K562 (cell line): ENCODE measurements at regions not wholly inside any gene's neighbourhood (a gene's known extent, or its start where the extent isn't known, plus 50 kb on each side); places are given as distances from the start of the nearest gene placed in this dataset.

Source experiments
- ATAC-seq: fragments of 200-7000 bp; cut with Tn5 transposase; 3 replicates; pipeline ENCODE4 v1.9.1; 2020; ENCODE audit warnings: moderate library complexity
- BruUV-seq: library from RNA; stranded (reverse); fragments of 400-500 nt; replicated peaks from 2 replicates; lab custom pipeline; 2021; lab: Mats Ljungman, UMichigan
- CTCF ChIA-PET: fragments of 300-600 bp; formaldehyde crosslinking; extraction: SDS; loops from one replicate; lab custom pipeline; 2021; ENCODE audit warnings: low intra/inter-chr PET ratio; lab: Yijun Ruan, JAX
- POLR2A ChIA-PET: fragments of 300-600, 350-650 bp; sonication (Branson Sonifier 250); formaldehyde crosslinking; extraction: SDS; loops from one replicate; lab custom pipeline; 2021; ENCODE audit warnings: antibody characterized with exemption, inconsistent platforms; lab: Yijun Ruan, JAX
- DNase-seq, 4 experiments: peaks; one replicate each; pipeline versions ENCODE4 v3.0.0 to v3.0.0-alpha.2; 2011 to 2018; ENCODE audit warnings: low spot score in 3 of 4, mixed read lengths in 3 of 4; ENCODE audit errors: extremely low read depth in 1 of 4
- FAIRE-seq: peaks from 2 replicates; lab custom pipeline; 2011; peaks lifted over from hg19 to GRCh38; lab: Jason Lieb, UNC
- H2AFZ ChIP-seq: 2 replicates; pipeline ENCODE4 v1.6.0; 2011; ENCODE audit warnings: low read depth, low read length, control low read depth, inconsistent platforms
- H3K27ac ChIP-seq: fragments of 200-600 bp; 3 replicates; pipeline ENCODE4 v1.8.0; 2011; ENCODE audit warnings: low read depth, mild to moderate bottlenecking, control low read depth, inconsistent platforms, low read length, moderate library complexity, mixed read lengths; ENCODE audit errors: extremely low read depth
- H3K27me3 ChIP-seq, 2 experiments: fragments of 300-600 bp in 1 of 2; 2 replicates in 1 of 2; 3 replicates in 1 of 2; pipeline versions ENCODE4 v1.6.0 to v1.8.0; 2011; ENCODE audit warnings: inconsistent platforms in 2 of 2, low read length in 2 of 2, mild to moderate bottlenecking in 1 of 2, mixed read lengths in 1 of 2, moderate library complexity in 1 of 2; ENCODE audit not compliant: control insufficient read depth in 2 of 2, insufficient read depth in 2 of 2
- H3K36me3 ChIP-seq: fragments of 300-600 bp; 3 replicates; pipeline ENCODE4 v1.8.0; 2011; ENCODE audit warnings: mild to moderate bottlenecking, low read length, inconsistent platforms; ENCODE audit not compliant: control insufficient read depth, insufficient read depth
- H3K4me1 ChIP-seq, 2 experiments: fragments of 200-600 bp in 1 of 2; replicated peaks in 1 of 2; 2 replicates in 1 of 2; 3 replicates in 1 of 2; pipeline versions ENCODE4 v1.5.1 to v1.8.0; 2011; ENCODE audit warnings: inconsistent platforms in 2 of 2, low read length in 2 of 2, mild to moderate bottlenecking in 1 of 2, mixed read lengths in 1 of 2, moderate library complexity in 1 of 2; ENCODE audit not compliant: control insufficient read depth in 2 of 2, insufficient read depth in 2 of 2
- H3K4me2 ChIP-seq: 2 replicates; pipeline ENCODE4 v1.6.1; 2011; ENCODE audit warnings: low read length, control low read depth, inconsistent platforms, mixed read lengths; ENCODE audit not compliant: insufficient read depth
- H3K4me3 ChIP-seq: fragments of 200-600 bp; sonication (generic), shearing (Covaris generic); 2 replicates; pipeline ENCODE4 v1.5.1; 2016; ENCODE audit warnings: control low read depth, inconsistent platforms
- H3K79me2 ChIP-seq: fragments of 200-600 bp; 3 replicates; pipeline ENCODE4 v1.8.0; 2011; ENCODE audit warnings: low read length, inconsistent platforms; ENCODE audit not compliant: control insufficient read depth, insufficient read depth
- H3K9ac ChIP-seq, 2 experiments: 2 replicates each; pipeline versions ENCODE4 v1.6.0 to v1.6.1; 2011; ENCODE audit warnings: low read depth in 2 of 2, low read length in 2 of 2, control low read depth in 1 of 2, inconsistent platforms in 1 of 2, mild to moderate bottlenecking in 1 of 2, mixed read lengths in 1 of 2; ENCODE audit not compliant: insufficient read depth in 1 of 2
- H3K9me1 ChIP-seq: one replicate; pipeline ENCODE4 v1.6.0; 2011; ENCODE audit warnings: inconsistent platforms, mild to moderate bottlenecking, low read length, moderate library complexity; ENCODE audit not compliant: control insufficient read depth, insufficient read depth
- H3K9me3 ChIP-seq: replicated peaks from 2 replicates; pipeline ENCODE4 v1.5.1; 2011; ENCODE audit warnings: low read depth, low read length, inconsistent platforms; ENCODE audit not compliant: control insufficient read depth, insufficient read depth
- H4K20me1 ChIP-seq: replicated peaks from 2 replicates; pipeline ENCODE4 v1.6.1; 2011; ENCODE audit warnings: low read length, inconsistent platforms, mixed read lengths; ENCODE audit not compliant: control insufficient read depth, insufficient read depth
- BDP1 ChIP-seq: IDR thresholded peaks from 3 replicates; pipeline ENCODE4 v1.6.1; 2011; ENCODE audit not compliant: insufficient read length, insufficient read depth
- CBX8 ChIP-seq: fragments of 200-600 bp; sonication (generic); IDR thresholded peaks from 2 replicates; pipeline ENCODE4 v1.6.1; 2012; ENCODE audit warnings: borderline replicate concordance, mixed run types, low read depth, mild to moderate bottlenecking, moderate library complexity, mixed read lengths, low read length, control low read depth, inconsistent platforms; ENCODE audit not compliant: poor library complexity, severe bottlenecking; ENCODE audit errors: extremely low read depth
- GATA2 ChIP-seq: sonication (generic); formaldehyde crosslinking; IDR thresholded peaks from 2 replicates; pipeline ENCODE4 v1.4.0; 2020; ENCODE audit warnings: mild to moderate bottlenecking, missing genetic modification reagents
- HDAC1 ChIP-seq, 2 experiments: fragments of 450-650 bp; IDR thresholded peaks; 2 replicates each; pipeline ENCODE4 v1.6.1; 2016 to 2017; ENCODE audit warnings: inconsistent platforms in 1 of 2, mild to moderate bottlenecking in 1 of 2, moderate library complexity in 1 of 2
- IRF2 ChIP-seq: sonication (generic); formaldehyde crosslinking; IDR thresholded peaks from 2 replicates; pipeline ENCODE4 v1.8.1; 2022; ENCODE audit warnings: mild to moderate bottlenecking, missing genetic modification reagents
- PHF20 ChIP-seq: fragments of 450-650 bp; IDR thresholded peaks from 2 replicates; pipeline ENCODE4 v1.6.1; 2018; ENCODE audit not compliant: partially characterized antibody
- SRSF3 ChIP-seq: fragments of 200-400 bp; formaldehyde crosslinking; IDR thresholded peaks from 2 replicates; pipeline ENCODE4 v1.6.1; 2016; ENCODE audit warnings: mild to moderate bottlenecking, low read length, moderate library complexity; ENCODE audit not compliant: insufficient read depth
- TCF3 ChIP-seq: sonication (generic); formaldehyde crosslinking; IDR thresholded peaks from 2 replicates; pipeline ENCODE4 v1.4.0; 2020; ENCODE audit warnings: mild to moderate bottlenecking, missing genetic modification reagents
- TEAD1 ChIP-seq, 2 experiments: fragments of 450-650 bp in 1 of 2; sonication (generic) in 1 of 2; formaldehyde crosslinking; IDR thresholded peaks; 2 replicates each; pipeline versions ENCODE4 v1.4.0 to v1.8.0; 2020 to 2022; ENCODE audit warnings: mild to moderate bottlenecking in 2 of 2, missing genetic modification reagents in 1 of 2
- ZBTB8A ChIP-seq: fragments of 450-650 bp; IDR thresholded peaks from 2 replicates; pipeline ENCODE4 v1.6.1; 2018; ENCODE audit warnings: mild to moderate bottlenecking, moderate library complexity; ENCODE audit not compliant: partially characterized antibody
- ZEB2 ChIP-seq: fragments of 450-650 bp; IDR thresholded peaks from 2 replicates; pipeline ENCODE4 v1.6.1; 2016
- ZKSCAN1 ChIP-seq: fragments of 150-350 bp; IDR thresholded peaks from 2 replicates; pipeline ENCODE4 v1.6.1; 2016; ENCODE audit warnings: low read depth, low read length
- ZNF239 ChIP-seq: fragments of 250-450 bp; sonication (Bioruptor Pico); IDR thresholded peaks from 2 replicates; pipeline ENCODE4 v1.4.0; 2020; ENCODE audit warnings: mild to moderate bottlenecking
- ZNF699 ChIP-seq: fragments of 250-450 bp; sonication (Bioruptor Pico); IDR thresholded peaks from 2 replicates; pipeline ENCODE4 v1.8.0; 2021; ENCODE audit warnings: mild to moderate bottlenecking, moderate library complexity; ENCODE audit not compliant: insufficient replicate concordance
- ZNF766 ChIP-seq: fragments of 200-800 bp; sonication (Bioruptor generic); conservative IDR thresholded peaks from 2 replicates; pipeline ENCODE4 v1.6.1; 2016; ENCODE audit warnings: missing genetic modification characterization, missing compliant biosample characterization
- WGBS: fragments of 100-300 bp; shearing (Covaris generic); methylation state at CpG from one replicate; pipeline ENCODE4 v1.1.6; 2016; ENCODE audit warnings: low coverage, mixed read lengths; ENCODE audit not compliant: insufficient coverage; ENCODE audit errors: missing lambda C conversion rate; 5-methylcytosine and 5-hydroxymethylcytosine counted together
- in situ Hi-C: fragments of 300-500 bp; cut with MboI; formaldehyde crosslinking; loops from 4 replicates; pipeline ENCODE4 v1.15.0; 2018; ENCODE audit warnings: inconsistent platforms, mixed read lengths
- intact Hi-C: fragments of 100-400 bp; cut with micrococcal nuclease; formaldehyde crosslinking; loops from 2 replicates; pipeline ENCODE4 v1.14.2; 2022
- TF ChIP-seq, protein P1 (sequence below), 2 experiments: fragments of 450-650 bp; IDR thresholded peaks; 2 replicates each; pipeline ENCODE4 v1.6.1; 2018; ENCODE audit warnings: mild to moderate bottlenecking in 2 of 2, low read depth in 1 of 2; ENCODE audit not compliant: partially characterized antibody in 2 of 2

- Histone ChIP-seq H2AFZ (0 out of 2 replicates have a peak overlapping the region, but pooled peaks have one; percentile 63), H3K4me1 (peaks cover 0 to 3% of the 10 kb centered on the region in 2 experiments; a peak in 3 of 5 replicates), H3K9ac (no peak overlapping the region), H3K27ac (peak overlapping the region; percentile 37; the same call in 1 of the 3 replicates), H3K9me1 (no peaks in the 10 kb centered on the region), H3K9me3 (peaks cover 2% of the 10 kb centered on the region; the same call in 1 of the 2 replicates), H3K36me3 (no peaks in the 10 kb centered on the region), H3K4me3 (no peak overlapping the region), H3K79me2 (no peaks in the 10 kb centered on the region), H3K27me3 (no peaks in the 10 kb centered on the region), H3K4me2 (no peak overlapping the region; the same call in none of the 2 replicates), H4K20me1 (no peaks in the 10 kb centered on the region)
- in situ Hi-C loops (no loop called here), intact Hi-C loops (loop anchor here (2.0 to 5.0 kb wide), 2 partner anchors 29 to 64 kb away; no protein-coding TSS in a partner anchor)
- CTCF ChIA-PET = no interaction called here
- POLR2A ChIA-PET = interaction anchor here (1.4 kb wide), 1 partner anchor 10 kb away, joined by 5 read pairs; no protein-coding TSS in a partner anchor
- ATAC-seq (no peak), DNase-seq (peak in 1 of 4 experiments; percentile 22), FAIRE-seq (no peak)
- no TSS peak for BruUV-seq
- 4% methylated on average over 3 of the region's 3 CpGs for WGBS
- TF ChIP-seq TCF3 = peak; percentile 75
- TF ChIP-seq GATA2 (CRISPR knock-in tag) = no peak
- TF ChIP-seq TEAD1 (CRISPR knock-in tag; IDR thresholded peaks at IDR 0.05) = no peak
- TF ChIP-seq BDP1 = no peak
- TF ChIP-seq ZNF239 = no peak
- TF ChIP-seq ZEB2 = 0 out of 2 replicates have a peak, but pooled peaks have one; percentile 25
- no peak for TF ChIP-seq PHF20
- TF ChIP-seq HDAC1 (IDR thresholded peaks at IDR 0.05) = no peak
- TF ChIP-seq, protein P1, sequence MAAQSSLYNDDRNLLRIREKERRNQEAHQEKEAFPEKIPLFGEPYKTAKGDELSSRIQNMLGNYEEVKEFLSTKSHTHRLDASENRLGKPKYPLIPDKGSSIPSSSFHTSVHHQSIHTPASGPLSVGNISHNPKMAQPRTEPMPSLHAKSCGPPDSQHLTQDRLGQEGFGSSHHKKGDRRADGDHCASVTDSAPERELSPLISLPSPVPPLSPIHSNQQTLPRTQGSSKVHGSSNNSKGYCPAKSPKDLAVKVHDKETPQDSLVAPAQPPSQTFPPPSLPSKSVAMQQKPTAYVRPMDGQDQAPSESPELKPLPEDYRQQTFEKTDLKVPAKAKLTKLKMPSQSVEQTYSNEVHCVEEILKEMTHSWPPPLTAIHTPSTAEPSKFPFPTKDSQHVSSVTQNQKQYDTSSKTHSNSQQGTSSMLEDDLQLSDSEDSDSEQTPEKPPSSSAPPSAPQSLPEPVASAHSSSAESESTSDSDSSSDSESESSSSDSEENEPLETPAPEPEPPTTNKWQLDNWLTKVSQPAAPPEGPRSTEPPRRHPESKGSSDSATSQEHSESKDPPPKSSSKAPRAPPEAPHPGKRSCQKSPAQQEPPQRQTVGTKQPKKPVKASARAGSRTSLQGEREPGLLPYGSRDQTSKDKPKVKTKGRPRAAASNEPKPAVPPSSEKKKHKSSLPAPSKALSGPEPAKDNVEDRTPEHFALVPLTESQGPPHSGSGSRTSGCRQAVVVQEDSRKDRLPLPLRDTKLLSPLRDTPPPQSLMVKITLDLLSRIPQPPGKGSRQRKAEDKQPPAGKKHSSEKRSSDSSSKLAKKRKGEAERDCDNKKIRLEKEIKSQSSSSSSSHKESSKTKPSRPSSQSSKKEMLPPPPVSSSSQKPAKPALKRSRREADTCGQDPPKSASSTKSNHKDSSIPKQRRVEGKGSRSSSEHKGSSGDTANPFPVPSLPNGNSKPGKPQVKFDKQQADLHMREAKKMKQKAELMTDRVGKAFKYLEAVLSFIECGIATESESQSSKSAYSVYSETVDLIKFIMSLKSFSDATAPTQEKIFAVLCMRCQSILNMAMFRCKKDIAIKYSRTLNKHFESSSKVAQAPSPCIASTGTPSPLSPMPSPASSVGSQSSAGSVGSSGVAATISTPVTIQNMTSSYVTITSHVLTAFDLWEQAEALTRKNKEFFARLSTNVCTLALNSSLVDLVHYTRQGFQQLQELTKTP (IDR thresholded peaks at IDR 0.05; ENCODE audit: low read depth in 1 of 2, partially characterized antibody in 2 of 2) = no peak
- TF ChIP-seq CBX8 = no peak
- TF ChIP-seq ZKSCAN1 = no peak
- 0 out of 2 replicates have a peak, but pooled peaks have one; percentile 37 for TF ChIP-seq ZNF766 (CRISPR knock-in tag)
- TF ChIP-seq IRF2 (CRISPR knock-in tag) = no peak
- TF ChIP-seq SRSF3 = no peak
- TF ChIP-seq ZNF699 = no peak
- TF ChIP-seq ZBTB8A = no peak
These were observed 78.6 kb downstream of the EXTL2 start for GRCh38 chr1:100816049-100816448.
